HEK293T (cell line): ENCODE measurements at regions not wholly inside any gene's neighbourhood (a gene's known extent, or its start where the extent isn't known, plus 50 kb on each side); places are given as distances from the start of the nearest gene placed in this dataset.

Source experiments
- FOXM1 ChIP-seq: fragments of 450-650 bp; IDR thresholded peaks from 2 replicates; pipeline ENCODE4 v1.6.1; 2017; ENCODE audit warnings: mild to moderate bottlenecking, borderline replicate concordance
- HDGF ChIP-seq: fragments of 450-650 bp; IDR thresholded peaks from 2 replicates; pipeline ENCODE4 v1.6.1; 2017; ENCODE audit warnings: antibody characterized with exemption, borderline replicate concordance

GRCh38 chr2:228827056-228827700, 443.9 kb downstream of the PID1 start:
- TF ChIP-seq HDGF, result no peak
- TF ChIP-seq FOXM1, result no peak
